ENCODE measurements at regions not wholly inside any gene's neighbourhood (a gene's known extent, or its start where the extent isn't known, plus 50 kb on each side); places are given as distances from the start of the nearest gene placed in this dataset.
"Not testable (repeated sequence)": the region's sequence is repeated elsewhere in the genome, so short reads cannot be mapped to it uniquely, and the experiment has no call there.

- no peak for DNase-seq (ENCODE audit: low spot score)
Measured at GRCh38 chr10:64416011-64416410, 894.8 kb downstream of the REEP3 start.

GRCh38 chr10:64419461-64419860 is 898.3 kb downstream of the REEP3 start:
- no peak for DNase-seq (ENCODE audit: low spot score)

GRCh38 chr10:64426745-64427144 is 905.5 kb downstream of the REEP3 start:
- no peak for DNase-seq (ENCODE audit: low spot score)

GRCh38 chr10:64430690-64431323 is 909.6 kb downstream of the REEP3 start:
- peak; percentile 75 for DNase-seq (ENCODE audit: low spot score)

GRCh38 chr10:64441872-64442271 is 920.7 kb downstream of the REEP3 start:
- not testable (repeated sequence) for DNase-seq (ENCODE audit: low spot score)

GRCh38 chr10:64444163-64444562 is 923.0 kb downstream of the REEP3 start:
- no peak for DNase-seq (ENCODE audit: low spot score)

- peak; percentile 2 for DNase-seq (ENCODE audit: low spot score)
Measured at GRCh38 chr10:64444564-64444963, 923.4 kb downstream of the REEP3 start.

GRCh38 chr10:64449603-64450002 is 928.4 kb downstream of the REEP3 start:
- DNase-seq (ENCODE audit: low spot score): no peak

- no peak for DNase-seq (ENCODE audit: low spot score)
Measured at GRCh38 chr10:64450312-64450711, 929.1 kb downstream of the REEP3 start.

- no peak for DNase-seq (ENCODE audit: low spot score)
Measured at GRCh38 chr10:64454962-64455361, 933.8 kb downstream of the REEP3 start.

GRCh38 chr10:64458306-64458705 is 937.1 kb downstream of the REEP3 start:
- no peak for DNase-seq (ENCODE audit: low spot score)

- DNase-seq (ENCODE audit: low spot score): no peak
Measured at GRCh38 chr10:64463406-64463805, 942.2 kb downstream of the REEP3 start.

- DNase-seq (ENCODE audit: low spot score): no peak
Measured at GRCh38 chr10:64465653-64466052, 944.5 kb downstream of the REEP3 start.

- DNase-seq (ENCODE audit: low spot score): no peak
Measured at GRCh38 chr10:64468219-64468618, 947.0 kb downstream of the REEP3 start.

GRCh38 chr10:64476506-64476905 is 955.3 kb downstream of the REEP3 start:
- no peak for DNase-seq (ENCODE audit: low spot score)

GRCh38 chr10:64477791-64478190 is 956.6 kb downstream of the REEP3 start:
- no peak for DNase-seq (ENCODE audit: low spot score)

- DNase-seq (ENCODE audit: low spot score): no peak
Measured at GRCh38 chr10:64484811-64485330, 963.7 kb downstream of the REEP3 start.

- DNase-seq (ENCODE audit: low spot score): no peak
Measured at GRCh38 chr10:64486149-64486548, 964.9 kb downstream of the REEP3 start.

- DNase-seq (ENCODE audit: low spot score): no peak
Measured at GRCh38 chr10:64486901-64487300, 965.7 kb downstream of the REEP3 start.

GRCh38 chr10:64494901-64495300 is 973.7 kb downstream of the REEP3 start:
- no peak for DNase-seq (ENCODE audit: low spot score)

- DNase-seq (ENCODE audit: low spot score): no peak
Measured at GRCh38 chr10:64497306-64497705, 976.1 kb downstream of the REEP3 start.

GRCh38 chr10:64501807-64502206 is 980.6 kb downstream of the REEP3 start:
- DNase-seq (ENCODE audit: low spot score): no peak

GRCh38 chr10:64502936-64503335 is 981.7 kb downstream of the REEP3 start:
- no peak for DNase-seq (ENCODE audit: low spot score)

GRCh38 chr10:64503429-64503828 is 982.2 kb downstream of the REEP3 start:
- DNase-seq (ENCODE audit: low spot score): peak; percentile 73

All from Ammon's horn (tissue), 1 donor.